ENCODE measurements at regions not wholly inside any gene's neighbourhood (a gene's known extent, or its start where the extent isn't known, plus 50 kb on each side); places are given as distances from the start of the nearest gene placed in this dataset.

DNA sequence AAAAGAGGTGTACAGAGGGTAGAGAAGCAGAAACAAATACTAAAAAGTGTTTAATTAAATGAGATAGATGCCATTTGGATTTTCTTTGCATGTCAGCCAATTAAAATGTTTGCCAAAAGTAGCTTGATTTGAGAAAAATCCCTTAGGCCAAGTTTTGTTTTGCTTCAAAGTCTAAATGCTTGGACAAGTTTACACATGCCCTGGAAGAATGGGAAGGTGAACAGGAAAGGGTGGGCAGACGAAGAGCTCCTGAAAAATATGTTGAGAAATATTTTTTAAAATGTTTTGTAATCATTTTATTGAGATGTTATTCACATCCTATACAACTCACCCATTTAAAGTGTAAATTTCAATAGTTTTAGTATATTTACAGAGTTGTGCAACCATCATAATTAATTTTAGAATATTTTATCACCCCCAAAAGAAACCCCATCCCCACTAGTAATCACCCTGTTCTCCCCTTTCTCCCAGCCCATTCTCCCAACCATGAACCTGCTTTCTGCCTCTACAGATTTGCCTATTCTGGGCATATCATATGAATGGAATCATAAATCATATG lies 98.5 kb upstream of the ANK3 start:
- WGBS = 79% methylated on average over 1 of the region's 1 CpG
- no peak for TF ChIP-seq EP300 (IDR thresholded peaks at IDR 0.05)
- TF ChIP-seq, protein P1, sequence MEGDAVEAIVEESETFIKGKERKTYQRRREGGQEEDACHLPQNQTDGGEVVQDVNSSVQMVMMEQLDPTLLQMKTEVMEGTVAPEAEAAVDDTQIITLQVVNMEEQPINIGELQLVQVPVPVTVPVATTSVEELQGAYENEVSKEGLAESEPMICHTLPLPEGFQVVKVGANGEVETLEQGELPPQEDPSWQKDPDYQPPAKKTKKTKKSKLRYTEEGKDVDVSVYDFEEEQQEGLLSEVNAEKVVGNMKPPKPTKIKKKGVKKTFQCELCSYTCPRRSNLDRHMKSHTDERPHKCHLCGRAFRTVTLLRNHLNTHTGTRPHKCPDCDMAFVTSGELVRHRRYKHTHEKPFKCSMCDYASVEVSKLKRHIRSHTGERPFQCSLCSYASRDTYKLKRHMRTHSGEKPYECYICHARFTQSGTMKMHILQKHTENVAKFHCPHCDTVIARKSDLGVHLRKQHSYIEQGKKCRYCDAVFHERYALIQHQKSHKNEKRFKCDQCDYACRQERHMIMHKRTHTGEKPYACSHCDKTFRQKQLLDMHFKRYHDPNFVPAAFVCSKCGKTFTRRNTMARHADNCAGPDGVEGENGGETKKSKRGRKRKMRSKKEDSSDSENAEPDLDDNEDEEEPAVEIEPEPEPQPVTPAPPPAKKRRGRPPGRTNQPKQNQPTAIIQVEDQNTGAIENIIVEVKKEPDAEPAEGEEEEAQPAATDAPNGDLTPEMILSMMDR (IDR thresholded peaks at IDR 0.05) = no peak
- TF ChIP-seq POLR2AphosphoS5 (IDR thresholded peaks at IDR 0.05) = no peak
- no peak for TF ChIP-seq POLR2A (IDR thresholded peaks at IDR 0.05; ENCODE audit: low read depth)
- no peak for DNase-seq (ENCODE audit: extremely low spot score)
- Histone ChIP-seq H3K4me1 (no peaks in the 10 kb centered on the region), H3K4me3 (no peak overlapping the region), H3K36me3 (no peaks in the 10 kb centered on the region), H3K27me3 (no peaks in the 10 kb centered on the region), H3K9me3 (no peaks in the 10 kb centered on the region), H3K27ac (replicated peaks in 1 of 4) (no peak overlapping the region)
- intact Hi-C loops (cut with DNase I) = no loop called here

DNA sequence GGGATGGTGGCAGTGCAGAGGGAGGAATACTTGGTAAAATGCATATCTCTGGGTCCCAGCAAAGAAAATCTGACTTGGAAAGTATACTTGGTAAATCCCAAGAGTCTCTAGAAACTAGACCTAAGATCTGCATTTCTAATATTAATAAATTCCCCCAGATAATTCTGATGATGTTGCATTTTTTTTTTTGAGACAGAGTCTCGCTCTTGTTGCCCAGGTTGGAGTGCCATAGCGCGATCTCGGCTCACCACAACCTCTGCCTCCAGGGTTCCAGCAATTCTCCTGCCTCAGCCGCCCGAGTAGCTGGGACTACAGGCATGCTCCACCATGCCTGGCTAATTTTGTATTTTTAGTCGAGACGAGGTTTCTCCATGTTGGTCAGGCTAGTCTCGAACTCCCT lies 97.9 kb upstream of the ANK3 start:
- intact Hi-C loops (cut with DNase I) = no loop called here
- 95% methylated on average over 9 of the region's 9 CpGs for WGBS
- Histone ChIP-seq H3K9me3 (no peaks in the 10 kb centered on the region), H3K4me1 (no peaks in the 10 kb centered on the region), H3K27me3 (no peaks in the 10 kb centered on the region), H3K4me3 (no peak overlapping the region), H3K36me3 (no peaks in the 10 kb centered on the region), H3K27ac (replicated peaks in 1 of 4) (no peak overlapping the region)
- no peak for DNase-seq (ENCODE audit: extremely low spot score)
- TF ChIP-seq POLR2AphosphoS5 (IDR thresholded peaks at IDR 0.05) (no peak), EP300 (IDR thresholded peaks at IDR 0.05) (no peak), POLR2A (IDR thresholded peaks at IDR 0.05; ENCODE audit: low read depth) (no peak)
- TF ChIP-seq, protein P1 (IDR thresholded peaks at IDR 0.05) = no peak

DNA sequence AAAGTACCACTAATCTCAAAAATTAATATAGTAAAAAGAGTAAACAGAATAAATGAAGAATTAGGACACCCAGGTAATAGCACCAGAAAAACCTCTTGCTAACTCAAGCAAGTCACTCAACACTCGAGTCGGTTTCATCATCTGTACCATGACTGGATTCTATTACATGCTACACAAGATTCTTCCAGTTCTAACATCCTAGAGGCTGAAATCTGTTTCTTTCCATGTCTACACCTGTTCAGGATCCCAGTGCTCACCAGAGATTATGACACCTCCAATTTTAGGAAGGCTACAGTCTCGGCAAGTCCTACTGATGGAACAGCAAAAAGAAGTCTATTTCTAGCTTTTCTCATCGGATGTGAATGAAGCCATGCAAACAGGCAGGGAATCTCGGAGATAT lies 95.3 kb upstream of the ANK3 start:
- 97% methylated on average over 5 of the region's 5 CpGs for WGBS
- no peak overlapping the region for H3K27ac ChIP-seq (replicated peaks in 1 of 4)
- DNase-seq (ENCODE audit: extremely low spot score) = no peak

GRCh38 chr10:60480865-60481563 lies 91.3 kb upstream of the ANK3 start:
- H3K4me1 ChIP-seq = peaks cover 4 to 15% (median 12%) of the 10 kb centered on the region in 4 donors
- WGBS = 39% methylated on average over 8 of the region's 8 CpGs
- no peaks in the 10 kb centered on the region for H3K36me3 ChIP-seq
- no peak overlapping the region for H3K4me3 ChIP-seq
- TF ChIP-seq POLR2AphosphoS5 (IDR thresholded peaks at IDR 0.05) = peak in 1 of 2 donors; percentile 24
- no peak for TF ChIP-seq EP300 (IDR thresholded peaks at IDR 0.05)
- H3K9me3 ChIP-seq = no peaks in the 10 kb centered on the region
- intact Hi-C loops (cut with DNase I) = no loop called here
- no peak for DNase-seq (ENCODE audit: extremely low spot score)
- no peaks in the 10 kb centered on the region for H3K27me3 ChIP-seq
- peak overlapping the region in 3 of 4 donors; percentile 4 to 47 (median 42) for H3K27ac ChIP-seq (replicated peaks in 1 of 4)

More for the DNA sequence above, 95.3 kb upstream of the ANK3 start:
- Histone ChIP-seq H3K4me3 (no peak overlapping the region), H3K36me3 (no peaks in the 10 kb centered on the region), H3K4me1 (peaks cover 4 to 15% (median 12%) of the 10 kb centered on the region in 4 donors), H3K27me3 (no peaks in the 10 kb centered on the region), H3K9me3 (no peaks in the 10 kb centered on the region)
- intact Hi-C loops (cut with DNase I) = no loop called here
- no peak for TF ChIP-seq POLR2AphosphoS5 (IDR thresholded peaks at IDR 0.05)
- no peak for TF ChIP-seq EP300 (IDR thresholded peaks at IDR 0.05)
- TF ChIP-seq, protein P1 (IDR thresholded peaks at IDR 0.05) = no peak
- no peak for TF ChIP-seq POLR2A (IDR thresholded peaks at IDR 0.05; ENCODE audit: low read depth)

GRCh38 chr10:60479305-60480020 lies 89.8 kb upstream of the ANK3 start:
- Histone ChIP-seq H3K27ac (replicated peaks in 1 of 4) (no peak overlapping the region), H3K4me1 (peaks cover 4 to 15% (median 12%) of the 10 kb centered on the region in 4 donors), H3K36me3 (no peaks in the 10 kb centered on the region), H3K27me3 (no peaks in the 10 kb centered on the region), H3K4me3 (no peak overlapping the region), H3K9me3 (no peaks in the 10 kb centered on the region)
- DNase-seq (ENCODE audit: extremely low spot score) = no peak
- WGBS = 90% methylated on average over 4 of the region's 4 CpGs
- TF ChIP-seq POLR2AphosphoS5 (IDR thresholded peaks at IDR 0.05) = no peak
- no peak for TF ChIP-seq POLR2A (IDR thresholded peaks at IDR 0.05; ENCODE audit: low read depth)
- TF ChIP-seq, protein P1 (IDR thresholded peaks at IDR 0.05) = no peak
- TF ChIP-seq EP300 (IDR thresholded peaks at IDR 0.05) = no peak
- intact Hi-C loops (cut with DNase I) = no loop called here

Data from esophagus muscularis mucosa (tissue), 4 donors.